ENCODE measurements at regions not wholly inside any gene's neighbourhood (a gene's known extent, or its start where the extent isn't known, plus 50 kb on each side); places are given as distances from the start of the nearest gene placed in this dataset.

GRCh38 chr1:4526747-4527146 is 127.7 kb upstream of the AJAP1 start:
- BruUV-seq (replicated peaks) = no TSS peak
- no peak overlapping the region for H3K4me3 ChIP-seq (replicated peaks in 1 of 3; ENCODE audit: insufficient read depth in 1 of 3, low read depth in 1 of 3, low read length in 3 of 3)
- no peak overlapping the region for H3K9ac ChIP-seq (replicated peaks; ENCODE audit: extremely low read depth, insufficient read depth, low read length)
- H3K4me1 ChIP-seq (ENCODE audit: control insufficient read depth, extremely low read depth, insufficient read depth, low read length) = no peaks in the 10 kb centered on the region
- ChIA-PET POLR2A (no interaction called here), CTCF (no interaction called here)
- TF ChIP-seq FOS (IDR thresholded peaks at IDR 0.05; ENCODE audit: borderline replicate concordance, insufficient read depth, low read length) (no peak), POLR2A (IDR thresholded peaks at IDR 0.05; ENCODE audit: low read depth, low read length) (no peak), MAX (IDR thresholded peaks at IDR 0.05; ENCODE audit: insufficient read depth, insufficient read length) (no peak), EZH2 (IDR thresholded peaks at IDR 0.05; ENCODE audit: borderline replicate concordance, low read depth, low read length, severe bottlenecking) (no peak), JUN (IDR thresholded peaks at IDR 0.05; ENCODE audit: borderline replicate concordance, insufficient read depth, insufficient read length, low read depth) (no peak), CTCF (IDR thresholded peaks at IDR 0.05; ENCODE audit: extremely low read depth in 1 of 2, insufficient read depth in 1 of 2, low read depth in 1 of 2, low read length in 2 of 2) (no peak), MYC (IDR thresholded peaks at IDR 0.05; ENCODE audit: low read depth, low read length) (no peak), GATA2 (IDR thresholded peaks at IDR 0.05; ENCODE audit: insufficient read depth, insufficient read length, low read depth, low read length) (no peak), POLR2AphosphoS5 (IDR thresholded peaks at IDR 0.05; ENCODE audit: insufficient read depth, low read depth, low read length) (no peak)
- H3K4me2 ChIP-seq (ENCODE audit: insufficient read depth, low read length) = no peak overlapping the region
- H3K79me2 ChIP-seq (ENCODE audit: control insufficient read depth, insufficient read depth, low read length) = no peaks in the 10 kb centered on the region
- DNase-seq (ENCODE audit: low read depth, low spot score) = no peak
- intact Hi-C loops (cut with micrococcal nuclease) = no loop called here
- H3K9me1 ChIP-seq (replicated peaks; ENCODE audit: control insufficient read depth, extremely low read depth, insufficient read depth, low read length) = no peaks in the 10 kb centered on the region
- H2AFZ ChIP-seq (ENCODE audit: low read depth, low read length) = no peak overlapping the region
- no peaks in the 10 kb centered on the region for H3K36me3 ChIP-seq (ENCODE audit: control insufficient read depth in 2 of 2, extremely low read depth in 1 of 2, insufficient read depth in 2 of 2, low read length in 2 of 2)
- H3K9me3 ChIP-seq (replicated peaks; ENCODE audit: control insufficient read depth, insufficient read depth, low read length) = peaks cover 2% of the 10 kb centered on the region
- FAIRE-seq = no peak
- H3K27me3 ChIP-seq (ENCODE audit: control insufficient read depth in 2 of 2, insufficient read depth in 2 of 2, low read length in 2 of 2) = no peaks in the 10 kb centered on the region
- dilution Hi-C loops (cut with MboI; ENCODE audit: extremely low pct_ligation_motif_present, low sequenced_read_pairs) = no loop called here
- no peak overlapping the region for H3K27ac ChIP-seq (ENCODE audit: insufficient read depth, low read depth, low read length)
- H4K20me1 ChIP-seq (replicated peaks; ENCODE audit: control insufficient read depth, extremely low read depth, insufficient read depth, low read length) = no peaks in the 10 kb centered on the region
